ENCODE measurements at regions not wholly inside any gene's neighbourhood (a gene's known extent, or its start where the extent isn't known, plus 50 kb on each side); places are given as distances from the start of the nearest gene placed in this dataset.
"Not testable (repeated sequence)": the region's sequence is repeated elsewhere in the genome, so short reads cannot be mapped to it uniquely, and the experiment has no call there.

- Histone ChIP-seq H3K27me3 (ENCODE audit: control insufficient read depth, insufficient read depth, low read length) (no peaks in the 10 kb centered on the region), H3K27ac (ENCODE audit: low read depth, low read length) (no peak overlapping the region)
Observed at GRCh38 chr6:167401525-167402194, 76.8 kb downstream of the TTLL2 start.

GRCh38 chr6:167402195-167402686 lies 77.4 kb downstream of the TTLL2 start:
- no peaks in the 10 kb centered on the region for H3K4me1 ChIP-seq (ENCODE audit: control insufficient read depth, insufficient read depth, low read length)
- H3K27ac ChIP-seq (ENCODE audit: low read depth, low read length) = no peak overlapping the region
- H3K36me3 ChIP-seq (ENCODE audit: control insufficient read depth, insufficient read depth, low read length) = no peaks in the 10 kb centered on the region
- H3K9ac ChIP-seq (ENCODE audit: low read length) = no peak overlapping the region
- H3K27me3 ChIP-seq (ENCODE audit: control insufficient read depth, insufficient read depth, low read length) = no peaks in the 10 kb centered on the region
- no peak overlapping the region for H3K4me3 ChIP-seq (ENCODE audit: low read length)

More at GRCh38 chr6:167401525-167402194, 76.8 kb downstream of the TTLL2 start:
- Histone ChIP-seq H3K4me1 (ENCODE audit: control insufficient read depth, insufficient read depth, low read length) (no peaks in the 10 kb centered on the region), H3K4me3 (ENCODE audit: low read length) (no peak overlapping the region), H3K9ac (ENCODE audit: low read length) (no peak overlapping the region), H3K36me3 (ENCODE audit: control insufficient read depth, insufficient read depth, low read length) (no peaks in the 10 kb centered on the region)

GRCh38 chr6:167403427-167403826 lies 78.5 kb downstream of the TTLL2 start:
- no peaks in the 10 kb centered on the region for H3K27me3 ChIP-seq (ENCODE audit: control insufficient read depth, insufficient read depth, low read length)
- no peak overlapping the region for H3K27ac ChIP-seq (ENCODE audit: low read depth, low read length)
- no peak overlapping the region for H3K4me3 ChIP-seq (ENCODE audit: low read length)
- no peak overlapping the region for H3K9ac ChIP-seq (ENCODE audit: low read length)
- H3K36me3 ChIP-seq (ENCODE audit: control insufficient read depth, insufficient read depth, low read length) = no peaks in the 10 kb centered on the region
- H3K4me1 ChIP-seq (ENCODE audit: control insufficient read depth, insufficient read depth, low read length) = no peaks in the 10 kb centered on the region

- Histone ChIP-seq H3K36me3 (ENCODE audit: control insufficient read depth, insufficient read depth, low read length) (no peaks in the 10 kb centered on the region), H3K4me3 (ENCODE audit: low read length) (no peak overlapping the region), H3K4me1 (ENCODE audit: control insufficient read depth, insufficient read depth, low read length) (no peaks in the 10 kb centered on the region), H3K27ac (ENCODE audit: low read depth, low read length) (no peak overlapping the region), H3K27me3 (ENCODE audit: control insufficient read depth, insufficient read depth, low read length) (no peaks in the 10 kb centered on the region), H3K9ac (ENCODE audit: low read length) (no peak overlapping the region)
Observed at GRCh38 chr6:167404385-167405049, 79.6 kb downstream of the TTLL2 start.

- no peak overlapping the region for H3K9ac ChIP-seq (ENCODE audit: low read length)
- H3K4me1 ChIP-seq (ENCODE audit: control insufficient read depth, insufficient read depth, low read length) = no peaks in the 10 kb centered on the region
- H3K27me3 ChIP-seq (ENCODE audit: control insufficient read depth, insufficient read depth, low read length) = no peaks in the 10 kb centered on the region
- no peak overlapping the region for H3K27ac ChIP-seq (ENCODE audit: low read depth, low read length)
- no peak overlapping the region for H3K4me3 ChIP-seq (ENCODE audit: low read length)
- no peaks in the 10 kb centered on the region for H3K36me3 ChIP-seq (ENCODE audit: control insufficient read depth, insufficient read depth, low read length)
Observed at GRCh38 chr6:167405778-167406532, 81.1 kb downstream of the TTLL2 start.

- H3K36me3 ChIP-seq (ENCODE audit: control insufficient read depth, insufficient read depth, low read length); H3K9ac ChIP-seq (ENCODE audit: low read length); H3K27me3 ChIP-seq (ENCODE audit: control insufficient read depth, insufficient read depth, low read length); H3K4me1 ChIP-seq (ENCODE audit: control insufficient read depth, insufficient read depth, low read length); H3K27ac ChIP-seq (ENCODE audit: low read depth, low read length); H3K4me3 ChIP-seq (ENCODE audit: low read length): not testable (repeated sequence)
Observed at GRCh38 chr6:167406533-167407238, 81.8 kb downstream of the TTLL2 start.

- no peaks in the 10 kb centered on the region for H3K27me3 ChIP-seq (ENCODE audit: control insufficient read depth, insufficient read depth, low read length)
- no peaks in the 10 kb centered on the region for H3K4me1 ChIP-seq (ENCODE audit: control insufficient read depth, insufficient read depth, low read length)
- H3K27ac ChIP-seq (ENCODE audit: low read depth, low read length) = no peak overlapping the region
- no peak overlapping the region for H3K4me3 ChIP-seq (ENCODE audit: low read length)
- no peak overlapping the region for H3K9ac ChIP-seq (ENCODE audit: low read length)
- H3K36me3 ChIP-seq (ENCODE audit: control insufficient read depth, insufficient read depth, low read length) = no peaks in the 10 kb centered on the region
Observed at GRCh38 chr6:167407239-167408064, 82.6 kb downstream of the TTLL2 start.

- H3K27ac ChIP-seq (ENCODE audit: low read depth, low read length) = no peak overlapping the region
Observed at GRCh38 chr6:167408235-167408869, 83.5 kb downstream of the TTLL2 start.

GRCh38 chr6:167409079-167409478 lies 84.2 kb downstream of the TTLL2 start:
- Histone ChIP-seq H3K27ac (ENCODE audit: low read depth, low read length) (no peak overlapping the region), H3K4me1 (ENCODE audit: control insufficient read depth, insufficient read depth, low read length) (no peaks in the 10 kb centered on the region), H3K4me3 (ENCODE audit: low read length) (no peak overlapping the region), H3K27me3 (ENCODE audit: control insufficient read depth, insufficient read depth, low read length) (no peaks in the 10 kb centered on the region), H3K36me3 (ENCODE audit: control insufficient read depth, insufficient read depth, low read length) (no peaks in the 10 kb centered on the region), H3K9ac (ENCODE audit: low read length) (no peak overlapping the region)

More at GRCh38 chr6:167408235-167408869, 83.5 kb downstream of the TTLL2 start:
- no peaks in the 10 kb centered on the region for H3K36me3 ChIP-seq (ENCODE audit: control insufficient read depth, insufficient read depth, low read length)
- H3K9ac ChIP-seq (ENCODE audit: low read length) = no peak overlapping the region
- H3K4me3 ChIP-seq (ENCODE audit: low read length) = no peak overlapping the region
- H3K27me3 ChIP-seq (ENCODE audit: control insufficient read depth, insufficient read depth, low read length) = no peaks in the 10 kb centered on the region
- H3K4me1 ChIP-seq (ENCODE audit: control insufficient read depth, insufficient read depth, low read length) = no peaks in the 10 kb centered on the region

- no peaks in the 10 kb centered on the region for H3K36me3 ChIP-seq (ENCODE audit: control insufficient read depth, insufficient read depth, low read length)
- H3K4me1 ChIP-seq (ENCODE audit: control insufficient read depth, insufficient read depth, low read length) = no peaks in the 10 kb centered on the region
- H3K4me3 ChIP-seq (ENCODE audit: low read length) = no peak overlapping the region
- no peaks in the 10 kb centered on the region for H3K27me3 ChIP-seq (ENCODE audit: control insufficient read depth, insufficient read depth, low read length)
- H3K27ac ChIP-seq (ENCODE audit: low read depth, low read length) = no peak overlapping the region
- no peak overlapping the region for H3K9ac ChIP-seq (ENCODE audit: low read length)
Observed at GRCh38 chr6:167409694-167410093, 84.8 kb downstream of the TTLL2 start.

GRCh38 chr6:167410462-167410861 lies 85.6 kb downstream of the TTLL2 start:
- H3K9ac ChIP-seq (ENCODE audit: low read length) = no peak overlapping the region
- H3K4me1 ChIP-seq (ENCODE audit: control insufficient read depth, insufficient read depth, low read length) = no peaks in the 10 kb centered on the region
- no peak overlapping the region for H3K4me3 ChIP-seq (ENCODE audit: low read length)
- no peak overlapping the region for H3K27ac ChIP-seq (ENCODE audit: low read depth, low read length)
- H3K36me3 ChIP-seq (ENCODE audit: control insufficient read depth, insufficient read depth, low read length) = no peaks in the 10 kb centered on the region
- H3K27me3 ChIP-seq (ENCODE audit: control insufficient read depth, insufficient read depth, low read length) = no peaks in the 10 kb centered on the region

Data from rectal smooth muscle tissue (tissue), 1 donor.